ENCODE measurements at regions not wholly inside any gene's neighbourhood (a gene's known extent, or its start where the extent isn't known, plus 50 kb on each side); places are given as distances from the start of the nearest gene placed in this dataset.

DNA sequence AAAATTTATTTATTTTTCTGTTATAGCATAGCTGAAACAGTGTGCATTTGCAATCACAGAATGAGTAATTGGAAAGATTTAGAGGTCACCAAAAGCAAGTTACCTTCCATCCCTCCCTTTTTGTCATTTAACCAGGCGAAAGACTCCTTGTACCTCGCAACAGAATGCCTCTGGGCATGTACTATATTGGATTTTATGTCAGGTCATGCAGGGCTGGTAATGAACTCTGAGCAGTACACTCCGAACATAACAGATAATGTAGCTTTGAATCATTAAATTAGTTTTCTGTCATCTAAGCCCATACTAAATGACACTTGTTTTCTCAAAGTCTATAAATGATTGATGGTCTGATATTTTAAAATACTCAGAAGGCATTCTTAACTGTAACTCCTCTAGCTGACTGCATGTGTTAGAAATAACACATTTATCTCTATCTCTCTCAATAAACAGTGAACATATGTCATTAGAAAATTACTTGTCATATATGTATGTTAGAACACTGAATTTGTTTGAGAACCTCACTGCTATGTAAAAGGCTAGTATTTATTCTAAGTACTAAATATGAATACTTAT, 541.2 kb downstream of the CDH10 start:
- no peak for TF ChIP-seq ISL1 (CRISPR knock-in tag; IDR thresholded peaks at IDR 0.05)
- no peak for TF ChIP-seq ZFP3 (CRISPR knock-in tag; IDR thresholded peaks at IDR 0.05)
- TF ChIP-seq OSR1 (CRISPR knock-in tag; IDR thresholded peaks at IDR 0.05) = no peak
- no peak for TF ChIP-seq ZNF70 (CRISPR knock-in tag; IDR thresholded peaks at IDR 0.05)
- no peak for TF ChIP-seq ZNF565 (CRISPR knock-in tag; conservative IDR thresholded peaks at IDR 0.05; ENCODE audit: low read depth)
- TF ChIP-seq BACH2 (CRISPR knock-in tag; IDR thresholded peaks at IDR 0.05; ENCODE audit: borderline replicate concordance) = no peak
- TF ChIP-seq SNAI2 (CRISPR knock-in tag; IDR thresholded peaks at IDR 0.05) = no peak
- TF ChIP-seq CSDC2 (CRISPR knock-in tag; IDR thresholded peaks at IDR 0.05) = no peak
- TF ChIP-seq RARB (CRISPR knock-in tag; IDR thresholded peaks at IDR 0.05) = no peak
- TF ChIP-seq, protein P1, sequence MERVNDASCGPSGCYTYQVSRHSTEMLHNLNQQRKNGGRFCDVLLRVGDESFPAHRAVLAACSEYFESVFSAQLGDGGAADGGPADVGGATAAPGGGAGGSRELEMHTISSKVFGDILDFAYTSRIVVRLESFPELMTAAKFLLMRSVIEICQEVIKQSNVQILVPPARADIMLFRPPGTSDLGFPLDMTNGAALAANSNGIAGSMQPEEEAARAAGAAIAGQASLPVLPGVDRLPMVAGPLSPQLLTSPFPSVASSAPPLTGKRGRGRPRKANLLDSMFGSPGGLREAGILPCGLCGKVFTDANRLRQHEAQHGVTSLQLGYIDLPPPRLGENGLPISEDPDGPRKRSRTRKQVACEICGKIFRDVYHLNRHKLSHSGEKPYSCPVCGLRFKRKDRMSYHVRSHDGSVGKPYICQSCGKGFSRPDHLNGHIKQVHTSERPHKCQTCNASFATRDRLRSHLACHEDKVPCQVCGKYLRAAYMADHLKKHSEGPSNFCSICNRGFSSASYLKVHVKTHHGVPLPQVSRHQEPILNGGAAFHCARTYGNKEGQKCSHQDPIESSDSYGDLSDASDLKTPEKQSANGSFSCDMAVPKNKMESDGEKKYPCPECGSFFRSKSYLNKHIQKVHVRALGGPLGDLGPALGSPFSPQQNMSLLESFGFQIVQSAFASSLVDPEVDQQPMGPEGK (CRISPR knock-in tag; IDR thresholded peaks at IDR 0.05; ENCODE audit: borderline replicate concordance) = no peak
- TF ChIP-seq ZFP30 (CRISPR knock-in tag; IDR thresholded peaks at IDR 0.05) = no peak
- TF ChIP-seq, protein P2, sequence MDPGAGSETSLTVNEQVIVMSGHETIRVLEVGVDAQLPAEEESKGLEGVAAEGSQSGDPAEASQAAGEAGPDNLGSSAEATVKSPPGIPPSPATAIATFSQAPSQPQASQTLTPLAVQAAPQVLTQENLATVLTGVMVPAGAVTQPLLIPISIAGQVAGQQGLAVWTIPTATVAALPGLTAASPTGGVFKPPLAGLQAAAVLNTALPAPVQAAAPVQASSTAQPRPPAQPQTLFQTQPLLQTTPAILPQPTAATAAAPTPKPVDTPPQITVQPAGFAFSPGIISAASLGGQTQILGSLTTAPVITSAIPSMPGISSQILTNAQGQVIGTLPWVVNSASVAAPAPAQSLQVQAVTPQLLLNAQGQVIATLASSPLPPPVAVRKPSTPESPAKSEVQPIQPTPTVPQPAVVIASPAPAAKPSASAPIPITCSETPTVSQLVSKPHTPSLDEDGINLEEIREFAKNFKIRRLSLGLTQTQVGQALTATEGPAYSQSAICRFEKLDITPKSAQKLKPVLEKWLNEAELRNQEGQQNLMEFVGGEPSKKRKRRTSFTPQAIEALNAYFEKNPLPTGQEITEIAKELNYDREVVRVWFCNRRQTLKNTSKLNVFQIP (CRISPR knock-in tag; IDR thresholded peaks at IDR 0.05; ENCODE audit: borderline replicate concordance, low read depth) = no peak
- TF ChIP-seq, protein P3, sequence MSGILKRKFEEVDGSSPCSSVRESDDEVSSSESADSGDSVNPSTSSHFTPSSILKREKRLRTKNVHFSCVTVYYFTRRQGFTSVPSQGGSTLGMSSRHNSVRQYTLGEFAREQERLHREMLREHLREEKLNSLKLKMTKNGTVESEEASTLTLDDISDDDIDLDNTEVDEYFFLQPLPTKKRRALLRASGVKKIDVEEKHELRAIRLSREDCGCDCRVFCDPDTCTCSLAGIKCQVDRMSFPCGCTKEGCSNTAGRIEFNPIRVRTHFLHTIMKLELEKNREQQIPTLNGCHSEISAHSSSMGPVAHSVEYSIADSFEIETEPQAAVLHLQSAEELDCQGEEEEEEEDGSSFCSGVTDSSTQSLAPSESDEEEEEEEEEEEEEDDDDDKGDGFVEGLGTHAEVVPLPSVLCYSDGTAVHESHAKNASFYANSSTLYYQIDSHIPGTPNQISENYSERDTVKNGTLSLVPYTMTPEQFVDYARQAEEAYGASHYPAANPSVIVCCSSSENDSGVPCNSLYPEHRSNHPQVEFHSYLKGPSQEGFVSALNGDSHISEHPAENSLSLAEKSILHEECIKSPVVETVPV (CRISPR knock-in tag; IDR thresholded peaks at IDR 0.05) = no peak

All from SK-N-SH treated with all-trans-retinoic acid at 6 μM for 48 hours (cell line).